A549 (cell line): ENCODE measurements at regions not wholly inside any gene's neighbourhood (a gene's known extent, or its start where the extent isn't known, plus 50 kb on each side); places are given as distances from the start of the nearest gene placed in this dataset.

Experiments
- ATAC-seq, 2 experiments: fragments of 200-7000 bp in 1 of 2; fragments of >200 bp in 1 of 2; cut with Nextera tagmentation in 1 of 2; cut with Tn5 transposase in 1 of 2; 3 replicates each; pipeline versions ENCODE4 v1.8.0 to v1.9.1; 2018 to 2020; ENCODE audit warnings: mild to moderate bottlenecking in 1 of 2, moderate library complexity in 1 of 2
- CTCF ChIA-PET: fragments of 300-600 bp; sonication (Branson Sonifier 250); formaldehyde crosslinking; extraction: SDS; loops from one replicate; lab custom pipeline; 2021; ENCODE audit warnings: antibody characterized with exemption, inconsistent platforms; lab: Yijun Ruan, JAX
- POLR2A ChIA-PET: fragments of 350-600 bp; formaldehyde crosslinking; extraction: SDS; loops from one replicate; lab custom pipeline; 2021; ENCODE audit warnings: antibody characterized with exemption, inconsistent platforms; lab: Yijun Ruan, JAX
- DNase-seq, 2 experiments: peaks; one replicate each; pipeline versions ENCODE4 v3.0.0 to v3.0.0-alpha.2; 2011 to 2016; ENCODE audit warnings: low read depth in 1 of 2, low spot score in 1 of 2
- FAIRE-seq: peaks from 2 replicates; lab custom pipeline; 2011; peaks lifted over from hg19 to GRCh38; lab: Jason Lieb, UNC
- H3K27ac ChIP-seq, 2 experiments: fragments of >200 bp; sonication (Bioruptor Twin); formaldehyde crosslinking; 3 replicates each; pipeline ENCODE4 v1.5.1; 2016 to 2017
- H3K4me1 ChIP-seq: fragments of >200 bp; sonication (Bioruptor Twin); formaldehyde crosslinking; 3 replicates; pipeline ENCODE4 v1.6.1; 2016
- H3K4me2 ChIP-seq: fragments of >200 bp; sonication (Bioruptor Twin); formaldehyde crosslinking; 3 replicates; pipeline ENCODE4 v1.6.1; 2016
- H3K4me3 ChIP-seq: fragments of >200 bp; sonication (Bioruptor Twin); formaldehyde crosslinking; 3 replicates; pipeline ENCODE4 v1.5.1; 2016
- H3K9me3 ChIP-seq: fragments of >200 bp; sonication (Bioruptor Twin); formaldehyde crosslinking; 3 replicates; pipeline ENCODE4 v1.6.1; 2016
- ATOH8 ChIP-seq: fragments of 250-450 bp; sonication (Bioruptor Pico); IDR thresholded peaks from 2 replicates; pipeline ENCODE4 v1.5.0; 2020; ENCODE audit warnings: low read depth, mild to moderate bottlenecking, moderate library complexity
- CBX8 ChIP-seq: fragments of 200-600 bp; sonication (generic); IDR thresholded peaks from 2 replicates; pipeline ENCODE4 v1.6.1; 2016
- CHD2 ChIP-seq: fragments of 150-350 bp; IDR thresholded peaks from 2 replicates; pipeline ENCODE4 v1.6.1; 2014; ENCODE audit warnings: low read length; ENCODE audit not compliant: partially characterized antibody
- CHD4 ChIP-seq: fragments of 200-600 bp; sonication (generic); IDR thresholded peaks from 2 replicates; pipeline ENCODE4 v1.6.1; 2016; ENCODE audit warnings: antibody characterized with exemption, mild to moderate bottlenecking, borderline replicate concordance
- E2F6 ChIP-seq: IDR thresholded peaks from 2 replicates; pipeline ENCODE4 v1.6.1; 2012; ENCODE audit warnings: low read depth, borderline replicate concordance
- EHF ChIP-seq: fragments of 250-450 bp; sonication (Bioruptor Pico); IDR thresholded peaks from 2 replicates; pipeline ENCODE4 v1.5.0; 2020; ENCODE audit warnings: mild to moderate bottlenecking
- EHMT2 ChIP-seq: fragments of 200-600 bp; sonication (generic); IDR thresholded peaks from 2 replicates; pipeline ENCODE4 v1.6.1; 2016; ENCODE audit warnings: antibody characterized with exemption, low read depth, mild to moderate bottlenecking, moderate library complexity
- ELK1 ChIP-seq: fragments of 150-350 bp; IDR thresholded peaks from 2 replicates; pipeline ENCODE4 v1.6.1; 2014; ENCODE audit warnings: low read depth, mild to moderate bottlenecking, low read length
- FOSB ChIP-seq: fragments of 250-450 bp; sonication (Bioruptor Pico); IDR thresholded peaks from 2 replicates; pipeline ENCODE4 v1.5.0; 2020; ENCODE audit warnings: mild to moderate bottlenecking, moderate library complexity
- FOSL2 ChIP-seq, 2 experiments: fragments of 450-650 bp in 1 of 2; fragments of >200 bp in 1 of 2; sonication (Bioruptor Twin) in 1 of 2; formaldehyde crosslinking; IDR thresholded peaks; 2 replicates each; pipeline versions ENCODE4 v1.5.0 to v1.6.1; 2016 to 2020; ENCODE audit warnings: mild to moderate bottlenecking in 1 of 2, moderate library complexity in 1 of 2
- FOXS1 ChIP-seq: fragments of 250-450 bp; sonication (Bioruptor Pico); IDR thresholded peaks from 2 replicates; pipeline ENCODE4 v1.5.0; 2020; ENCODE audit warnings: mild to moderate bottlenecking, moderate library complexity
- HDAC2 ChIP-seq: fragments of 200-600 bp; sonication (generic); IDR thresholded peaks from 2 replicates; pipeline ENCODE4 v1.6.1; 2016
- HEYL ChIP-seq: fragments of 250-450 bp; sonication (Bioruptor Pico); IDR thresholded peaks from 2 replicates; pipeline ENCODE4 v1.8.0; 2021; ENCODE audit warnings: mild to moderate bottlenecking, moderate library complexity
- HMGXB4 ChIP-seq: fragments of 250-450 bp; sonication (Bioruptor Pico); IDR thresholded peaks from 2 replicates; pipeline ENCODE4 v1.5.0; 2021; ENCODE audit warnings: mild to moderate bottlenecking, moderate library complexity, borderline replicate concordance
- HOXB13 ChIP-seq: fragments of 250-450 bp; sonication (Bioruptor Pico); IDR thresholded peaks from 2 replicates; pipeline ENCODE4 v1.5.0; 2020; ENCODE audit warnings: low read depth, mild to moderate bottlenecking, moderate library complexity
- HOXB5 ChIP-seq: fragments of 250-450 bp; sonication (Bioruptor Pico); IDR thresholded peaks from 2 replicates; pipeline ENCODE4 v1.5.0; 2020; ENCODE audit warnings: mild to moderate bottlenecking, moderate library complexity
- JUNB ChIP-seq: fragments of >200 bp; sonication (Bioruptor Twin); formaldehyde crosslinking; IDR thresholded peaks from 2 replicates; pipeline ENCODE4 v1.6.1; 2016
- MYC ChIP-seq: IDR thresholded peaks from 2 replicates; pipeline ENCODE4 v1.6.1; 2012; ENCODE audit warnings: mild to moderate bottlenecking, inconsistent platforms, low read length, improper control_type of control experiment, borderline replicate concordance
- NFE2L2 ChIP-seq: fragments of 150-350 bp; conservative IDR thresholded peaks from 2 replicates; pipeline ENCODE4 v1.6.1; 2014; ENCODE audit warnings: low read length
- NPAS2 ChIP-seq: fragments of 250-450 bp; sonication (Bioruptor Pico); IDR thresholded peaks from 2 replicates; pipeline ENCODE4 v1.8.0; 2022; ENCODE audit warnings: mild to moderate bottlenecking, moderate library complexity, borderline replicate concordance
- NR3C1 ChIP-seq: fragments of >200 bp; sonication (Bioruptor Twin); formaldehyde crosslinking; IDR thresholded peaks from 3 replicates; pipeline ENCODE4 v1.6.1; 2017
- PHF8 ChIP-seq: fragments of 200-600 bp; sonication (generic); IDR thresholded peaks from 2 replicates; pipeline ENCODE4 v1.6.1; 2016; ENCODE audit warnings: low read depth, mild to moderate bottlenecking, antibody characterized with exemption, moderate library complexity, borderline replicate concordance
- POLR2A ChIP-seq: IDR thresholded peaks from 2 replicates; pipeline ENCODE4 v1.6.1; 2012; ENCODE audit warnings: mild to moderate bottlenecking, low read length
- RCOR1 ChIP-seq: fragments of 150-350 bp; IDR thresholded peaks from 2 replicates; pipeline ENCODE4 v1.6.1; 2014; ENCODE audit warnings: antibody characterized with exemption, low read length, low read depth
- SREBF2 ChIP-seq: fragments of 450-650 bp; IDR thresholded peaks from 2 replicates; pipeline ENCODE4 v1.6.1; 2014; ENCODE audit warnings: mild to moderate bottlenecking, moderate library complexity
- TFCP2L1 ChIP-seq: fragments of 250-450 bp; sonication (Bioruptor Pico); IDR thresholded peaks from 2 replicates; pipeline ENCODE4 v1.5.0; 2021; ENCODE audit warnings: mild to moderate bottlenecking
- USF2 ChIP-seq: fragments of 450-650 bp; IDR thresholded peaks from 2 replicates; pipeline ENCODE4 v1.6.1; 2014; ENCODE audit warnings: antibody characterized with exemption
- ZFP36 ChIP-seq: fragments of 450-650 bp; IDR thresholded peaks from 2 replicates; pipeline ENCODE4 v1.6.1; 2014; ENCODE audit warnings: borderline replicate concordance; ENCODE audit not compliant: partially characterized antibody
- ZNF302 ChIP-seq: fragments of 250-450 bp; sonication (Bioruptor Pico); IDR thresholded peaks from 2 replicates; pipeline ENCODE4 v1.9.0; 2021; ENCODE audit warnings: inconsistent platforms, mild to moderate bottlenecking, moderate library complexity
- WGBS: methylation state at CpG from one replicate; pipeline ENCODE4 v1.1.6; 2017; ENCODE audit errors: missing lambda C conversion rate; 5-methylcytosine and 5-hydroxymethylcytosine counted together

- ChIA-PET POLR2A (no interaction called here), CTCF (no interaction called here)
- Histone ChIP-seq H3K4me1 (no peaks in the 10 kb centered on the region), H3K4me2 (no peak overlapping the region), H3K9me3 (peaks cover 11% of the 10 kb centered on the region; the same call in 1 of the 3 replicates), H3K27ac (no peak overlapping the region), H3K4me3 (no peak overlapping the region)
- FAIRE-seq (no peak), DNase-seq (no peak), ATAC-seq (no peak)
- TF ChIP-seq EHF (CRISPR knock-in tag), result no peak
- no peak for TF ChIP-seq JUNB
- TF ChIP-seq TFCP2L1, result no peak
- TF ChIP-seq PHF8, result no peak
- TF ChIP-seq NPAS2, result no peak
- TF ChIP-seq HOXB13 (CRISPR knock-in tag), result no peak
- TF ChIP-seq E2F6, result no peak
- no peak for TF ChIP-seq RCOR1
- TF ChIP-seq FOXS1, result no peak
- TF ChIP-seq ZNF302 (CRISPR knock-in tag), result no peak
- no peak for TF ChIP-seq HDAC2
- TF ChIP-seq FOSB, result no peak
- TF ChIP-seq EHMT2, result no peak
- TF ChIP-seq CHD4, result no peak
- TF ChIP-seq HMGXB4 (CRISPR knock-in tag), result no peak
- 0% methylated on average over 2 of the region's 2 CpGs for WGBS
Observed at GRCh38 chr7:16114071-16114470, 307.3 kb downstream of the CRPPA start.

GRCh38 chr7:16113058-16113457, 308.3 kb downstream of the CRPPA start:
- ATAC-seq, result no peak
- Histone ChIP-seq H3K27ac (no peak overlapping the region), H3K4me2 (no peak overlapping the region)
- TF ChIP-seq ELK1 (no peak), NFE2L2 (no peak), CBX8 (no peak), HEYL (CRISPR knock-in tag) (no peak), FOSL2 (IDR thresholded peaks at IDR 0.05) (no peak), FOSL2 (CRISPR knock-in tag; IDR thresholded peaks at IDR 0.05) (no peak), TFCP2L1 (no peak), EHF (CRISPR knock-in tag) (no peak), FOSB (no peak), SREBF2 (no peak), ZNF302 (CRISPR knock-in tag) (no peak), HOXB5 (CRISPR knock-in tag) (no peak), NR3C1 (no peak), MYC (no peak), CHD2 (no peak), POLR2A (no peak), USF2 (no peak), ZFP36 (no peak), ATOH8 (CRISPR knock-in tag) (no peak)
- TF ChIP-seq, all 56 proteins: peak for 0
- CTCF ChIA-PET, result interaction anchor here (1.4 kb wide), 1 partner anchor 452 kb away, joined by 3 read pairs; no protein-coding TSS in a partner anchor
- FAIRE-seq (no peak), DNase-seq (no peak)
- H3K4me1 ChIP-seq, result no peaks in the 10 kb centered on the region
- POLR2A ChIA-PET, result no interaction called here
- H3K4me3 ChIP-seq, result no peak overlapping the region
- H3K9me3 ChIP-seq, result peaks cover 11% of the 10 kb centered on the region; the same call in 1 of the 3 replicates
